WTC11 (cell line): ENCODE measurements at regions not wholly inside any gene's neighbourhood (a gene's known extent, or its start where the extent isn't known, plus 50 kb on each side); places are given as distances from the start of the nearest gene placed in this dataset.

Experiments used
- ATAC-seq: fragments of 200-7000 bp; cut with Tn5 transposase; 2 replicates; pipeline ENCODE4 v1.10.0; 2021; ENCODE audit warnings: mild to moderate bottlenecking, moderate library complexity
- CTCF ChIA-PET: fragments of 300-600 bp; sonication (Branson Sonifier 250); formaldehyde crosslinking; loops from one replicate; lab custom pipeline; 2021; ENCODE audit warnings: antibody characterized with exemption; lab: Charles Lee
- POLR2A ChIA-PET: fragments of 350-600 bp; sonication (Branson Sonifier 250); formaldehyde crosslinking; loops from one replicate; lab custom pipeline; 2021; ENCODE audit warnings: antibody characterized with exemption; lab: Charles Lee
- DNase-seq: peaks from one replicate; pipeline ENCODE4 v3.0.0; 2021; ENCODE audit warnings: low spot score
- H3K27ac Mint-ChIP-seq: 2 replicates; pipeline ENCODE4 v1.8.0; 2021; ENCODE audit warnings: mixed read lengths
- H3K27me3 Mint-ChIP-seq: 2 replicates; pipeline ENCODE4 v1.8.0; 2021; ENCODE audit warnings: low read depth, mild to moderate bottlenecking, moderate library complexity, mixed read lengths
- H3K36me3 Mint-ChIP-seq: 2 replicates; pipeline ENCODE4 v1.8.0; 2021; ENCODE audit warnings: mixed read lengths
- H3K4me1 Mint-ChIP-seq: 2 replicates; pipeline ENCODE4 v1.8.0; 2022; ENCODE audit warnings: mixed read lengths
- H3K4me3 Mint-ChIP-seq: 2 replicates; pipeline ENCODE4 v1.8.0; 2021; ENCODE audit warnings: mild to moderate bottlenecking, moderate library complexity, mixed read lengths
- H3K9me3 Mint-ChIP-seq: 2 replicates; pipeline ENCODE4 v1.8.0; 2021; ENCODE audit warnings: mixed read lengths
- ETV6 ChIP-seq: sonication (generic); formaldehyde crosslinking; IDR thresholded peaks from 2 replicates; pipeline ENCODE4 v1.8.1; 2022; ENCODE audit warnings: mild to moderate bottlenecking, missing genetic modification reagents
- FOXJ3 ChIP-seq: sonication (generic); formaldehyde crosslinking; IDR thresholded peaks from 2 replicates; pipeline ENCODE4 v1.9.0; 2021; ENCODE audit warnings: missing genetic modification reagents, mild to moderate bottlenecking, borderline replicate concordance
- FOXK1 ChIP-seq: sonication (generic); formaldehyde crosslinking; IDR thresholded peaks from 2 replicates; pipeline ENCODE4 v1.8.0; 2022; ENCODE audit warnings: mild to moderate bottlenecking, moderate library complexity, missing genetic modification reagents
- FOXP1 ChIP-seq: sonication (generic); formaldehyde crosslinking; IDR thresholded peaks from 2 replicates; pipeline ENCODE4 v1.8.0; 2022; ENCODE audit warnings: missing genetic modification reagents, mild to moderate bottlenecking, moderate library complexity, borderline replicate concordance
- GABPB1 ChIP-seq: sonication (generic); formaldehyde crosslinking; IDR thresholded peaks from 2 replicates; pipeline ENCODE4 v1.8.1; 2023; ENCODE audit warnings: mild to moderate bottlenecking, missing genetic modification reagents
- NFATC4 ChIP-seq: fragments of 250-450 bp; sonication (Bioruptor Pico); IDR thresholded peaks from 2 replicates; pipeline ENCODE4 v1.9.0; 2021; ENCODE audit warnings: mild to moderate bottlenecking
- NR1H2 ChIP-seq: sonication (generic); formaldehyde crosslinking; IDR thresholded peaks from 2 replicates; pipeline ENCODE4 v1.9.0; 2021; ENCODE audit warnings: mild to moderate bottlenecking, moderate library complexity, missing genetic modification reagents
- RELA ChIP-seq: sonication (generic); formaldehyde crosslinking; IDR thresholded peaks from 2 replicates; pipeline ENCODE4 v1.8.1; 2022; ENCODE audit warnings: missing genetic modification reagents, mild to moderate bottlenecking, borderline replicate concordance
- SMAD4 ChIP-seq: sonication (generic); formaldehyde crosslinking; IDR thresholded peaks from 2 replicates; pipeline ENCODE4 v1.8.0; 2022; ENCODE audit warnings: mild to moderate bottlenecking, missing genetic modification reagents
- ZNF219 ChIP-seq: sonication (generic); formaldehyde crosslinking; IDR thresholded peaks from 2 replicates; pipeline ENCODE4 v1.8.0; 2023; ENCODE audit warnings: missing genetic modification reagents, mild to moderate bottlenecking, borderline replicate concordance
- TF ChIP-seq, protein P1 (sequence below): fragments of 250-450 bp; sonication (Bioruptor Pico); IDR thresholded peaks from 2 replicates; pipeline ENCODE4 v1.9.0; 2021; ENCODE audit warnings: moderate library complexity, mild to moderate bottlenecking, inconsistent platforms, borderline replicate concordance
- TF ChIP-seq, protein P2 (sequence below): fragments of 250-450 bp; sonication (Bioruptor Pico); IDR thresholded peaks from 2 replicates; pipeline ENCODE4 v1.9.0; 2021; ENCODE audit warnings: mild to moderate bottlenecking, borderline replicate concordance
- TF ChIP-seq, protein P3 (sequence below): sonication (generic); formaldehyde crosslinking; IDR thresholded peaks from 2 replicates; pipeline ENCODE4 v1.8.0; 2022; ENCODE audit warnings: mild to moderate bottlenecking, missing genetic modification reagents
- TF ChIP-seq, protein P4 (sequence below): sonication (generic); formaldehyde crosslinking; IDR thresholded peaks from 2 replicates; pipeline ENCODE4 v1.8.0; 2022; ENCODE audit warnings: mild to moderate bottlenecking, missing genetic modification reagents
- TF ChIP-seq, protein P5 (sequence below): sonication (generic); formaldehyde crosslinking; IDR thresholded peaks from 2 replicates; pipeline ENCODE4 v1.8.1; 2022; ENCODE audit warnings: low read depth, missing genetic modification reagents, borderline replicate concordance
- TF ChIP-seq, protein P6 (sequence below): sonication (generic); formaldehyde crosslinking; IDR thresholded peaks from 2 replicates; pipeline ENCODE4 v1.8.1; 2023; ENCODE audit warnings: mild to moderate bottlenecking, missing genetic modification reagents, borderline replicate concordance

DNA sequence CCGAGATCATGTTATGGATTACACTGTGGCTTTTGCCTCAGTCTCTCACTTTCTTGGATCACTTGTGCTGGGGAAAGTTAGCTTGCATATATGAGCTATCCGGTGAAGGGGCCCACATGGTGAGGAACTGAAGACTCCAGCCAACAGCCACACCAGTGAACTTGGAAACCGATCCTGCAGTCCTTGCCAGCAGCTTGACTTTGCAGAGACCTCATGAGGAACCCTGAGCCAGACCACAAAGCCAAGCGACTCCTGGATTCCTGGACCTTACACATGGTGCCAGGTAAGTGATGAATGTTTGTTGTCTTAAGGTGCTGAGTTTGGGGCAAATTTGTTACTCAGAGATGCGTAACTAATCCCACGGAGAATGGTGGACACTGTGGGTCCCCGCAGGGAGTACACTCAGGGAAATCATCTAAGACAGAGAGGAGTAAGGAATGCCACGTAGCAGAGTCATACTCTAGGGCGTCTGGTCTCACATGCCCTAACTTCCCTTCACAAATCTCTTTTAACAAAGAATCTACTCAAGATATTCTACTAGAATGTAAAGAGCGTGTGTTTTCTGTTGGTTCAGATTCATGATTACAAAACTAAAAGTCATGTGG is 76.5 kb upstream of the PJA2 start (continued):
- TF ChIP-seq FOXP1 (no peak), ETV6 (no peak), NR1H2 (CRISPR knock-in tag) (no peak), RELA (CRISPR knock-in tag) (no peak)
- TF ChIP-seq, protein P1, sequence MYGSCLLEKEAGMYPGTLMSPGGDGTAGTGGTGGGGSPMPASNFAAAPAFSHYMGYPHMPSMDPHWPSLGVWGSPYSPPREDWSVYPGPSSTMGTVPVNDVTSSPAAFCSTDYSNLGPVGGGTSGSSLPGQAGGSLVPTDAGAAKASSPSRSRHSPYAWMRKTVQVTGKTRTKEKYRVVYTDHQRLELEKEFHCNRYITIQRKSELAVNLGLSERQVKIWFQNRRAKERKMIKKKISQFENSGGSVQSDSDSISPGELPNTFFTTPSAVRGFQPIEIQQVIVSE (CRISPR knock-in tag) = no peak

DNA sequence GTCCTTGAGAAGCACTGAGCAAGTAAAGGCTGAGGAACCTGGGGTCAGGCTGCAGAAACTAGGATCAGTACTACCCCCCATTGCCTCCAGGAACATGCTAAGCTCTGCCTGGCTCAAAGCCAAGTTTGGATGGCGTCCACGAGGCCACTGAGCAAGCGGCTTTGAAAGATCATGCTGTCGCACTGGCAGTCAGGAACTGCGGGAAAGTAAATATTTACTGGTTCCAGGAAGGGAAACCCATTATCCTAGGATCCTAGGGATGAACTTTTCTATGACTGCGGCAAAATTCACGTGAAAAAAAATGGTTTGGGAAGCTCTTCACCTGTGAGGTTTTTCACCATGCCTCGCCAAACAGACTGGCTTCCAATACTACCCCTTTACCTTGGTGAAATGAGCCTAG is 75.3 kb upstream of the PJA2 start:
- peaks cover 14% of the 10 kb centered on the region for H3K4me1 Mint-ChIP-seq
- TF ChIP-seq, protein P2, sequence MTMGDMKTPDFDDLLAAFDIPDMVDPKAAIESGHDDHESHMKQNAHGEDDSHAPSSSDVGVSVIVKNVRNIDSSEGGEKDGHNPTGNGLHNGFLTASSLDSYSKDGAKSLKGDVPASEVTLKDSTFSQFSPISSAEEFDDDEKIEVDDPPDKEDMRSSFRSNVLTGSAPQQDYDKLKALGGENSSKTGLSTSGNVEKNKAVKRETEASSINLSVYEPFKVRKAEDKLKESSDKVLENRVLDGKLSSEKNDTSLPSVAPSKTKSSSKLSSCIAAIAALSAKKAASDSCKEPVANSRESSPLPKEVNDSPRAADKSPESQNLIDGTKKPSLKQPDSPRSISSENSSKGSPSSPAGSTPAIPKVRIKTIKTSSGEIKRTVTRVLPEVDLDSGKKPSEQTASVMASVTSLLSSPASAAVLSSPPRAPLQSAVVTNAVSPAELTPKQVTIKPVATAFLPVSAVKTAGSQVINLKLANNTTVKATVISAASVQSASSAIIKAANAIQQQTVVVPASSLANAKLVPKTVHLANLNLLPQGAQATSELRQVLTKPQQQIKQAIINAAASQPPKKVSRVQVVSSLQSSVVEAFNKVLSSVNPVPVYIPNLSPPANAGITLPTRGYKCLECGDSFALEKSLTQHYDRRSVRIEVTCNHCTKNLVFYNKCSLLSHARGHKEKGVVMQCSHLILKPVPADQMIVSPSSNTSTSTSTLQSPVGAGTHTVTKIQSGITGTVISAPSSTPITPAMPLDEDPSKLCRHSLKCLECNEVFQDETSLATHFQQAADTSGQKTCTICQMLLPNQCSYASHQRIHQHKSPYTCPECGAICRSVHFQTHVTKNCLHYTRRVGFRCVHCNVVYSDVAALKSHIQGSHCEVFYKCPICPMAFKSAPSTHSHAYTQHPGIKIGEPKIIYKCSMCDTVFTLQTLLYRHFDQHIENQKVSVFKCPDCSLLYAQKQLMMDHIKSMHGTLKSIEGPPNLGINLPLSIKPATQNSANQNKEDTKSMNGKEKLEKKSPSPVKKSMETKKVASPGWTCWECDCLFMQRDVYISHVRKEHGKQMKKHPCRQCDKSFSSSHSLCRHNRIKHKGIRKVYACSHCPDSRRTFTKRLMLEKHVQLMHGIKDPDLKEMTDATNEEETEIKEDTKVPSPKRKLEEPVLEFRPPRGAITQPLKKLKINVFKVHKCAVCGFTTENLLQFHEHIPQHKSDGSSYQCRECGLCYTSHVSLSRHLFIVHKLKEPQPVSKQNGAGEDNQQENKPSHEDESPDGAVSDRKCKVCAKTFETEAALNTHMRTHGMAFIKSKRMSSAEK (CRISPR knock-in tag) = no peak
- peak; percentile 39; the same call in 1 of the 2 replicates for TF ChIP-seq GABPB1 (CRISPR knock-in tag)
- H3K9me3 Mint-ChIP-seq = peaks cover 17% of the 10 kb centered on the region
- H3K4me3 Mint-ChIP-seq = no peak overlapping the region
- ChIA-PET POLR2A (no interaction called here), CTCF (no interaction called here)
- no peak for ATAC-seq
- H3K27ac Mint-ChIP-seq = no peak overlapping the region
- peaks cover 4% of the 10 kb centered on the region; the same call in 1 of the 2 replicates for H3K36me3 Mint-ChIP-seq
- H3K27me3 Mint-ChIP-seq = no peaks in the 10 kb centered on the region
- DNase-seq = no peak

DNA sequence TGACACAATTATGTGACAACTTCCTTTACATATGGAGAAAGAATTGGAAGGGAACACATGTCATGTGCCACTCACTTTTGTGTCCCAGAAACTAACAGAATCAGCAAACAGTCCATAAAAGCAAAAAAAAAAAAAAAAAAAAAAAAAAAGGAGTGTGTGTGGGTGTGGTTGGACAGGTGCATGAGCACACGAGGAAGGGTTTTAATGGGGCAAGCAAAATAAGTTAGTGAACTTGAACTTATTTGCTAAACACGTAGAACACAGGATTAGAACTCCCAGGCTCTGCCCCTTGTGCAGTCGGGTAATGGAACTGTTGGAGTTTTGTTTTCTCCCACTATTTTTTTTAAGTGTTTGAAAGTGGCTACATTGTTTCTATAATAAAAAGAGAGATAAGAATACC is 74.8 kb upstream of the PJA2 start:
- peaks cover 17% of the 10 kb centered on the region for H3K9me3 Mint-ChIP-seq
- peaks cover 14% of the 10 kb centered on the region for H3K4me1 Mint-ChIP-seq
- ChIA-PET CTCF (no interaction called here), POLR2A (no interaction called here)
- no peak overlapping the region for H3K27ac Mint-ChIP-seq
- no peak overlapping the region for H3K4me3 Mint-ChIP-seq
- DNase-seq (no peak), ATAC-seq (no peak)
- TF ChIP-seq FOXJ3 (no peak), RELA (CRISPR knock-in tag) (no peak), NFATC4 (CRISPR knock-in tag) (no peak), ZNF219 (CRISPR knock-in tag) (no peak), FOXK1 (no peak), SMAD4 (no peak)
- TF ChIP-seq, protein P3, sequence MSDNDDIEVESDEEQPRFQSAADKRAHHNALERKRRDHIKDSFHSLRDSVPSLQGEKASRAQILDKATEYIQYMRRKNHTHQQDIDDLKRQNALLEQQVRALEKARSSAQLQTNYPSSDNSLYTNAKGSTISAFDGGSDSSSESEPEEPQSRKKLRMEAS (CRISPR knock-in tag) = no peak
- TF ChIP-seq, protein P4, sequence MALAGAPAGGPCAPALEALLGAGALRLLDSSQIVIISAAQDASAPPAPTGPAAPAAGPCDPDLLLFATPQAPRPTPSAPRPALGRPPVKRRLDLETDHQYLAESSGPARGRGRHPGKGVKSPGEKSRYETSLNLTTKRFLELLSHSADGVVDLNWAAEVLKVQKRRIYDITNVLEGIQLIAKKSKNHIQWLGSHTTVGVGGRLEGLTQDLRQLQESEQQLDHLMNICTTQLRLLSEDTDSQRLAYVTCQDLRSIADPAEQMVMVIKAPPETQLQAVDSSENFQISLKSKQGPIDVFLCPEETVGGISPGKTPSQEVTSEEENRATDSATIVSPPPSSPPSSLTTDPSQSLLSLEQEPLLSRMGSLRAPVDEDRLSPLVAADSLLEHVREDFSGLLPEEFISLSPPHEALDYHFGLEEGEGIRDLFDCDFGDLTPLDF (CRISPR knock-in tag) = no peak
- TF ChIP-seq, protein P5, sequence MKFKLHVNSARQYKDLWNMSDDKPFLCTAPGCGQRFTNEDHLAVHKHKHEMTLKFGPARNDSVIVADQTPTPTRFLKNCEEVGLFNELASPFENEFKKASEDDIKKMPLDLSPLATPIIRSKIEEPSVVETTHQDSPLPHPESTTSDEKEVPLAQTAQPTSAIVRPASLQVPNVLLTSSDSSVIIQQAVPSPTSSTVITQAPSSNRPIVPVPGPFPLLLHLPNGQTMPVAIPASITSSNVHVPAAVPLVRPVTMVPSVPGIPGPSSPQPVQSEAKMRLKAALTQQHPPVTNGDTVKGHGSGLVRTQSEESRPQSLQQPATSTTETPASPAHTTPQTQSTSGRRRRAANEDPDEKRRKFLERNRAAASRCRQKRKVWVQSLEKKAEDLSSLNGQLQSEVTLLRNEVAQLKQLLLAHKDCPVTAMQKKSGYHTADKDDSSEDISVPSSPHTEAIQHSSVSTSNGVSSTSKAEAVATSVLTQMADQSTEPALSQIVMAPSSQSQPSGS (CRISPR knock-in tag) = no peak
- TF ChIP-seq, protein P6, sequence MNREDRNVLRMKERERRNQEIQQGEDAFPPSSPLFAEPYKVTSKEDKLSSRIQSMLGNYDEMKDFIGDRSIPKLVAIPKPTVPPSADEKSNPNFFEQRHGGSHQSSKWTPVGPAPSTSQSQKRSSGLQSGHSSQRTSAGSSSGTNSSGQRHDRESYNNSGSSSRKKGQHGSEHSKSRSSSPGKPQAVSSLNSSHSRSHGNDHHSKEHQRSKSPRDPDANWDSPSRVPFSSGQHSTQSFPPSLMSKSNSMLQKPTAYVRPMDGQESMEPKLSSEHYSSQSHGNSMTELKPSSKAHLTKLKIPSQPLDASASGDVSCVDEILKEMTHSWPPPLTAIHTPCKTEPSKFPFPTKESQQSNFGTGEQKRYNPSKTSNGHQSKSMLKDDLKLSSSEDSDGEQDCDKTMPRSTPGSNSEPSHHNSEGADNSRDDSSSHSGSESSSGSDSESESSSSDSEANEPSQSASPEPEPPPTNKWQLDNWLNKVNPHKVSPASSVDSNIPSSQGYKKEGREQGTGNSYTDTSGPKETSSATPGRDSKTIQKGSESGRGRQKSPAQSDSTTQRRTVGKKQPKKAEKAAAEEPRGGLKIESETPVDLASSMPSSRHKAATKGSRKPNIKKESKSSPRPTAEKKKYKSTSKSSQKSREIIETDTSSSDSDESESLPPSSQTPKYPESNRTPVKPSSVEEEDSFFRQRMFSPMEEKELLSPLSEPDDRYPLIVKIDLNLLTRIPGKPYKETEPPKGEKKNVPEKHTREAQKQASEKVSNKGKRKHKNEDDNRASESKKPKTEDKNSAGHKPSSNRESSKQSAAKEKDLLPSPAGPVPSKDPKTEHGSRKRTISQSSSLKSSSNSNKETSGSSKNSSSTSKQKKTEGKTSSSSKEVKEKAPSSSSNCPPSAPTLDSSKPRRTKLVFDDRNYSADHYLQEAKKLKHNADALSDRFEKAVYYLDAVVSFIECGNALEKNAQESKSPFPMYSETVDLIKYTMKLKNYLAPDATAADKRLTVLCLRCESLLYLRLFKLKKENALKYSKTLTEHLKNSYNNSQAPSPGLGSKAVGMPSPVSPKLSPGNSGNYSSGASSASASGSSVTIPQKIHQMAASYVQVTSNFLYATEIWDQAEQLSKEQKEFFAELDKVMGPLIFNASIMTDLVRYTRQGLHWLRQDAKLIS (CRISPR knock-in tag) = no peak
- H3K27me3 Mint-ChIP-seq = no peaks in the 10 kb centered on the region
- peaks cover 4% of the 10 kb centered on the region; the same call in 1 of the 2 replicates for H3K36me3 Mint-ChIP-seq
